SHP77 (cell line): ENCODE measurements at regions not wholly inside any gene's neighbourhood (a gene's known extent, or its start where the extent isn't known, plus 50 kb on each side); places are given as distances from the start of the nearest gene placed in this dataset.

Source experiments
- DNase-seq, 2 experiments: peaks; one replicate each; lab custom pipeline; 2025; lab: John Stamatoyannopoulos, UW

GRCh38 chr6:165718491-165718891 is 55.5 kb upstream of the PDE10A start:
- no peak for DNase-seq

GRCh38 chr6:165717732-165718465 is 54.9 kb upstream of the PDE10A start:
- no peak for DNase-seq

GRCh38 chr6:165716886-165717285 is 53.8 kb upstream of the PDE10A start:
- DNase-seq: no peak

- DNase-seq: no peak
Observed at GRCh38 chr6:165715428-165715827, 52.4 kb upstream of the PDE10A start.

- no peak for DNase-seq
Observed at GRCh38 chr6:165714907-165715306, 51.9 kb upstream of the PDE10A start.

GRCh38 chr6:165713845-165714466 is 50.9 kb upstream of the PDE10A start:
- no peak for DNase-seq
